GM10248 (cell line): ENCODE measurements at regions not wholly inside any gene's neighbourhood (a gene's known extent, or its start where the extent isn't known, plus 50 kb on each side); places are given as distances from the start of the nearest gene placed in this dataset.

Source experiments
- CTCF ChIA-PET: fragments of 300-600 bp; sonication (Branson Sonifier 250); formaldehyde crosslinking; extraction: SDS; loops from one replicate; lab custom pipeline; 2021; ENCODE audit warnings: antibody characterized with exemption; lab: Yijun Ruan, JAX
- POLR2A ChIA-PET: fragments of 350-650 bp; sonication (Branson Sonifier 250); formaldehyde crosslinking; extraction: SDS; loops from one replicate; lab custom pipeline; 2020; ENCODE audit warnings: antibody characterized with exemption; lab: Yijun Ruan, JAX
- DNase-seq: peaks from one replicate; pipeline ENCODE4 v3.0.0; 2012; ENCODE audit errors: extremely low spot score
- CTCF ChIP-seq: IDR thresholded peaks from 2 replicates; pipeline ENCODE4 v1.5.1; 2012; ENCODE audit warnings: mild to moderate bottlenecking, low read depth; ENCODE audit errors: extremely low read depth, missing control alignments, control extremely low read depth

GRCh38 chr13:90237852-90238251 lies 1109.6 kb upstream of the MIR17HG start:
- ChIA-PET CTCF (no interaction called here), POLR2A (no interaction called here)
- no peak for TF ChIP-seq CTCF

GRCh38 chr13:90238413-90238812 lies 1109.1 kb upstream of the MIR17HG start:
- no peak for TF ChIP-seq CTCF
- ChIA-PET POLR2A (no interaction called here), CTCF (no interaction called here)
- DNase-seq: no peak

More at GRCh38 chr13:90237852-90238251, 1109.6 kb upstream of the MIR17HG start:
- no peak for DNase-seq

GRCh38 chr13:90239130-90239529 lies 1108.4 kb upstream of the MIR17HG start:
- POLR2A ChIA-PET: no interaction called here
- no peak for DNase-seq
- TF ChIP-seq CTCF: no peak
- CTCF ChIA-PET: no interaction called here

DNA sequence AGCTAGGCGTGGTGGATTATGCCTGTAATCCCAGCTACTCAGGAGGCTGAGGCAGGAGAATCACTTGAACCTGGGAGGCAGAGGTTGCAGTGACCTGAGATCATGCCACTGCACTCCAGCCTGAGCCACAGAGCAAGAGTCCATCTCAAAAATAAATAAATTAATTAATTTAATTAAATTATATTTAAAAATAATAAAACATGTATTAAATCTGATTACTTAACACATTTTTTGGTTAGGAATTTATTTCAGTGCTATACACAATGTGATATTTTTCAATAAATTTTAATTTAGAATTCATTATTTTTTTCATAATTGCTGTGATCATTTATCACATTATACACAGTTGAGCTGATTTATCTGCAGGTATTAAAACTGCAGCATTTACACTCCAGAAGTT lies 1101.5 kb upstream of the MIR17HG start:
- no peak for TF ChIP-seq CTCF
- no peak for DNase-seq
- ChIA-PET CTCF (no interaction called here), POLR2A (no interaction called here)

GRCh38 chr13:90246687-90247345 lies 1100.7 kb upstream of the MIR17HG start:
- no peak for TF ChIP-seq CTCF
- CTCF ChIA-PET: no interaction called here
- POLR2A ChIA-PET: no interaction called here

DNA sequence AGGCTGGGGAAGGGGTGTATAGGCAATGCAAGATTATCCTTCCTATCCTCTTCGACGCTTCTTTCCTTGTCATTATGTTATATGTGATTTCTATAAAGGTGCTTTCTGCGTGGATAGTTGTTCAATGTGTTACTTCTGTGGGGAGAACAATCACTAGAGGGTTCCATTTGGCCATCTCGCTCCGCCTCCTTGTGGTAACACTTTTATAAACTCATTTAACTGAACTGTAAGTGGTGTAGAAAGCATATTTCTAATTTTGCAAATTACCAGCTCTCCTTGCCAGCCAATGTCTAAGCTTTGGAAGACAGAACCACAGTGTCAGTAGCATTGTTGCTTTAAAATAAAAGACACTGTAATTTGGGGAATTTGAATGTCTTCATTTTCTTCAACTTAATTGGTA lies 1093.7 kb upstream of the MIR17HG start:
- POLR2A ChIA-PET: no interaction called here
- CTCF ChIA-PET: interaction anchor here (1.5 kb wide), 1 partner anchor 20 kb away, joined by 5 read pairs; no protein-coding TSS in a partner anchor

More at GRCh38 chr13:90246687-90247345, 1100.7 kb upstream of the MIR17HG start:
- DNase-seq: no peak

More for the DNA sequence above, 1093.7 kb upstream of the MIR17HG start:
- DNase-seq: no peak
- TF ChIP-seq CTCF: no peak
